ENCODE measurements at regions not wholly inside any gene's neighbourhood (a gene's known extent, or its start where the extent isn't known, plus 50 kb on each side); places are given as distances from the start of the nearest gene placed in this dataset.

DNA sequence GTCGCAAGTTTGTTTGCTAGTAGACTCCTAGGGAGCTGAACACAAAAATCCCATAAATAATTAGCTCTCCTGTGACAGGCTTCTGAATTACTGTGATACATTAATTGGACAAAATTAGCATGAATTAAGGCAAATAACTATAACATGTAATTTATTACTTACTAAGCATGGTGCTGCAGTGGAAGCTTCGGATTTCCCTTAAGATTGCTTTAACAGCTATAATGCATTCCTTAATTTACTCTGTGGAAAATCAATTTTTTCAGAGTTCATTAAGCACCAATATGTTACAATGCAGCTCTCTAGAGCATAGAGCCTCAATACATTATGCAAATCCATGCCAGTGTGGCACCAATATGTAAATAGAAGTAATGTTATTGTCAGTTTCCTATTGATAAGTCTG lies 201.5 kb downstream of the MDFIC start:
- ATAC-seq (ENCODE audit: insufficient number of reproducible peaks, low FRiP score, low read depth) (no peak), DNase-seq (ENCODE audit: low spot score) (no peak)
- Histone ChIP-seq H3K27ac (no peak overlapping the region), H3K4me1 (ENCODE audit: control insufficient read depth in 1 of 2, low read depth in 2 of 2) (no peaks in the 10 kb centered on the region), H3K9me3 (no peaks in the 10 kb centered on the region), H3K4me3 (no peak overlapping the region), H3K36me3 (no peaks in the 10 kb centered on the region), H3K27me3 (replicated peaks; ENCODE audit: insufficient read depth) (no peaks in the 10 kb centered on the region)
- TF ChIP-seq, protein P1, sequence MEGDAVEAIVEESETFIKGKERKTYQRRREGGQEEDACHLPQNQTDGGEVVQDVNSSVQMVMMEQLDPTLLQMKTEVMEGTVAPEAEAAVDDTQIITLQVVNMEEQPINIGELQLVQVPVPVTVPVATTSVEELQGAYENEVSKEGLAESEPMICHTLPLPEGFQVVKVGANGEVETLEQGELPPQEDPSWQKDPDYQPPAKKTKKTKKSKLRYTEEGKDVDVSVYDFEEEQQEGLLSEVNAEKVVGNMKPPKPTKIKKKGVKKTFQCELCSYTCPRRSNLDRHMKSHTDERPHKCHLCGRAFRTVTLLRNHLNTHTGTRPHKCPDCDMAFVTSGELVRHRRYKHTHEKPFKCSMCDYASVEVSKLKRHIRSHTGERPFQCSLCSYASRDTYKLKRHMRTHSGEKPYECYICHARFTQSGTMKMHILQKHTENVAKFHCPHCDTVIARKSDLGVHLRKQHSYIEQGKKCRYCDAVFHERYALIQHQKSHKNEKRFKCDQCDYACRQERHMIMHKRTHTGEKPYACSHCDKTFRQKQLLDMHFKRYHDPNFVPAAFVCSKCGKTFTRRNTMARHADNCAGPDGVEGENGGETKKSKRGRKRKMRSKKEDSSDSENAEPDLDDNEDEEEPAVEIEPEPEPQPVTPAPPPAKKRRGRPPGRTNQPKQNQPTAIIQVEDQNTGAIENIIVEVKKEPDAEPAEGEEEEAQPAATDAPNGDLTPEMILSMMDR (IDR thresholded peaks at IDR 0.05) = no peak

DNA sequence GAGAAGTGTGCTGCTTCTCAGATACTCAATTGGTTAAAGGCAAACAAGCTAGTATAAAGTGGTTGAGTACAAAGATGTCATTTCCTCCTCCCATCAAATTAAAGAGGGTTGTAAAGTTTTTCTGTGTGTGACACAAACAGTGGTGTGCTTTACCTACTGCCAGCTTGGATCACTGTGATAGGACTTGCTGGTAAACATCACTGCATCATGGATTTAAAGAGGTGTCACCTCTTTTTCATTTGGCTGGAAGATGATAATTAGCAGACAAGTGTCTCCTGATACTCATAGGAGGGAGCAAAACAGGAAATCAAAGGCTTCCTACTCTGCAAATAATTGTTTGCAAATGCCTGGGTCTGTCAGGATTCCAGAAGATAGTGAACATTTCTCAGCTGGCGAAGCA lies 200.5 kb downstream of the MDFIC start:
- no peak overlapping the region for H3K4me3 ChIP-seq
- TF ChIP-seq, protein P1 (IDR thresholded peaks at IDR 0.05) = no peak
- no peaks in the 10 kb centered on the region for H3K4me1 ChIP-seq (ENCODE audit: control insufficient read depth in 1 of 2, low read depth in 2 of 2)
- no peaks in the 10 kb centered on the region for H3K27me3 ChIP-seq (replicated peaks; ENCODE audit: insufficient read depth)
- no peak overlapping the region for H3K27ac ChIP-seq
- no peak for DNase-seq (ENCODE audit: low spot score)
- H3K36me3 ChIP-seq = no peaks in the 10 kb centered on the region
- H3K9me3 ChIP-seq = no peaks in the 10 kb centered on the region
- ATAC-seq (ENCODE audit: insufficient number of reproducible peaks, low FRiP score, low read depth) = no peak

DNA sequence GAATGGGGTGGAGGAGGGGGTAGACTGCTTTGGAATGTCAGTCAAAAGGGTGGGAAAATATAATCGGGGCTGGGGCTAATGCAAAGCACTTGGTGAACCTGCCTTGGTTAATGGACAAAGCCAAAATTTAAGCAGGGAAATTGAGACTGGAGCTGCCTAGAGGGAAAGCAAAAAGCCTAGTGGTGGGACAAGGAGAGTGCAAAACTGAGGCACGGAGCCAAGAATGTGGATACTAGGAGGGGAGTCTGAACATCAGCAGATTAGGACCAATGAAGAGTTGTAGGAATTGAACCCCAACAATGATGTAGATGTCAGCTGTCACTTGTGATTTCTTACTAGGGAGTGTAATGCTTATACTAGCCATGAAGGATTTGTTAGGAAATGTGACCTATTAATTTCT lies 195.9 kb downstream of the MDFIC start:
- no peak for DNase-seq (ENCODE audit: low spot score)
- H3K36me3 ChIP-seq = no peaks in the 10 kb centered on the region
- no peaks in the 10 kb centered on the region for H3K27me3 ChIP-seq (replicated peaks; ENCODE audit: insufficient read depth)
- ATAC-seq (ENCODE audit: insufficient number of reproducible peaks, low FRiP score, low read depth) = no peak
- peaks cover 6 to 18% of the 10 kb centered on the region in 2 donors for H3K4me1 ChIP-seq (ENCODE audit: control insufficient read depth in 1 of 2, low read depth in 2 of 2)
- H3K9me3 ChIP-seq = no peaks in the 10 kb centered on the region
- no peak overlapping the region for H3K27ac ChIP-seq
- no peak overlapping the region for H3K4me3 ChIP-seq
- TF ChIP-seq, protein P1 (IDR thresholded peaks at IDR 0.05) = no peak

DNA sequence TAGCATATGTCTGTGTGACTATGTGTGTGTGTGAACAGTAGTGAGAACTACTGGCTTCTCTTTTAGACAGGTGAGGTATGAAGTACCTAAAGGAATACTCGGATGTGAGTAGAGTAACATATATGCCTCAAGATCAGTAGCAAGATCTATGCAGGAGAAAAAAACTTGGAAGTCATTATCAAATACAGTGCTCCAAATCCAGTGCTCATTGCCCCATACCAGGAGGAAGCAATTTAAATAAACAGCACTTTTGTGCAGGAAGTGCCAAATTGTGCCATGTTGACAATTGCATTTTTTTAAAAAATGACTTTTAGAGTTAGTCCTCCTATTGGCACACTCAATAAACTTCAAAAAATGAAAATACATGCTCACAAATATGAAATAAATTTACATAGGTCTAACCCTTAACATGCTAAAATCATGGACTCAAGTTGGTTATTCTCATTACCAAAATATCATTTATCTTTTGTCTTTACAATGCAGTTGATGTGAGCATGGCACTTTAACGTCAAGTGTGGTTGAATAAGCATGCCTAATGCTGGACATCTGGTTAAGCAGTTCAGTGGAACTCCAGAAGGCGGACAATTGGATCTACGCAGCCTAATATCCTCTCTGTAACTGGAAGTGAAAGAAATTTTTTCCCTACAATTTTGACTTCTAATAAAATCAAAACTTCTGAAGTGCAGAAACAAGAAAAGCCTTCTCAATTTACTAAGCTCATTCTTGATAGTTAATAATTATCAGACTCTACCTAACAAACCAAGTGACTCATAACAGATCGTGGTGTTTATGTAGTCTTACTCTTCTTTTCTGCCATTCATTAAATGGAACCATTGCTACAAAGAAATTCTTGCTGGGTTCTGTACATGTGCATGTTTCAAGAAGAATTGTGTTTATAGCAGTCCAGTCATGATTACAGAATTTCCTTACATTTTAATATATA lies 195.2 kb downstream of the MDFIC start:
- Histone ChIP-seq H3K9me3 (no peaks in the 10 kb centered on the region), H3K27me3 (replicated peaks; ENCODE audit: insufficient read depth) (no peaks in the 10 kb centered on the region), H3K27ac (no peak overlapping the region), H3K4me1 (ENCODE audit: control insufficient read depth in 1 of 2, low read depth in 2 of 2) (peaks cover 6 to 18% of the 10 kb centered on the region in 2 donors), H3K36me3 (no peaks in the 10 kb centered on the region), H3K4me3 (no peak overlapping the region)
- TF ChIP-seq, protein P1 (IDR thresholded peaks at IDR 0.05) = no peak
- DNase-seq (ENCODE audit: low spot score) = no peak
- no peak for ATAC-seq (ENCODE audit: insufficient number of reproducible peaks, low FRiP score, low read depth)

DNA sequence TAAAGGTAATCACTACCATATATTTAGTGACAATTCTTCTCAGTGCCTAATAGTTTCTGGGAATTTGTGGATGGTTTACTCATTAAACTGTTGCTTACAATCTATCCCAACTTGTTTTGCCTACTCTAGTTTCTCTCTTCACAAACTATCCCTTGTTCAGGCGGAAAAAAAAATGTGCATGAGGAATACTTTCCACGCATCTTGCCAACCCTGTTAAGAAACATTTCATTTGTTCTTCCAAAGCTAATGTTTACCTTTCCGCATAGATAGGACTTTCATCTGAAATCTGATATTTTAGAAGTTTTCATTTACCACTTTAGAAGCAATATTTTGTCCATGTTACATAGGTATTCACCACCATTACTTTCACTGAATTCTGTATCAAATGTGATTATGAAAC lies 191.9 kb downstream of the MDFIC start:
- no peaks in the 10 kb centered on the region for H3K36me3 ChIP-seq
- H3K9me3 ChIP-seq = no peaks in the 10 kb centered on the region
- DNase-seq (ENCODE audit: low spot score) = no peak
- no peak for ATAC-seq (ENCODE audit: insufficient number of reproducible peaks, low FRiP score, low read depth)
- no peaks in the 10 kb centered on the region for H3K27me3 ChIP-seq (replicated peaks; ENCODE audit: insufficient read depth)
- H3K4me3 ChIP-seq = no peak overlapping the region
- no peak overlapping the region for H3K27ac ChIP-seq
- peaks cover 6 to 18% of the 10 kb centered on the region in 2 donors for H3K4me1 ChIP-seq (ENCODE audit: control insufficient read depth in 1 of 2, low read depth in 2 of 2)
- TF ChIP-seq, protein P1 (IDR thresholded peaks at IDR 0.05) = no peak

Measured in thoracic aorta (tissue), 2 donors.